ENCODE measurements at regions not wholly inside any gene's neighbourhood (a gene's known extent, or its start where the extent isn't known, plus 50 kb on each side); places are given as distances from the start of the nearest gene placed in this dataset.
"Not testable (repeated sequence)": the region's sequence is repeated elsewhere in the genome, so short reads cannot be mapped to it uniquely, and the experiment has no call there.

GRCh38 chr9:14989811-14990210 lies 79.6 kb upstream of the FREM1 start:
- no peak for TF ChIP-seq EP300 (IDR thresholded peaks at IDR 0.05; ENCODE audit: low read depth)
- DNase-seq, result no peak
- Histone ChIP-seq H3K27ac (no peak overlapping the region), H3K27me3 (no peaks in the 10 kb centered on the region), H3K4me3 (no peak overlapping the region), H3K36me3 (no peaks in the 10 kb centered on the region), H3K9me3 (no peaks in the 10 kb centered on the region), H3K4me1 (peaks cover 0 to 16% (median 3%) of the 10 kb centered on the region in 4 donors)
- intact Hi-C loops (cut with DNase I; ENCODE audit: low total_unique reads) (no loop called here), in situ Hi-C loops (cut with MboI; ENCODE audit: low pct_ligation_motif_present in 1 of 4, low pct_unique_long_range_greater_than_20kb in 1 of 4, low sequenced_read_pairs in 3 of 4) (no loop called here)
- 78 to 96% methylated on average over 5 of the region's 5 CpGs for WGBS, 2 donors (ENCODE audit: low coverage in 1 of 2)

DNA sequence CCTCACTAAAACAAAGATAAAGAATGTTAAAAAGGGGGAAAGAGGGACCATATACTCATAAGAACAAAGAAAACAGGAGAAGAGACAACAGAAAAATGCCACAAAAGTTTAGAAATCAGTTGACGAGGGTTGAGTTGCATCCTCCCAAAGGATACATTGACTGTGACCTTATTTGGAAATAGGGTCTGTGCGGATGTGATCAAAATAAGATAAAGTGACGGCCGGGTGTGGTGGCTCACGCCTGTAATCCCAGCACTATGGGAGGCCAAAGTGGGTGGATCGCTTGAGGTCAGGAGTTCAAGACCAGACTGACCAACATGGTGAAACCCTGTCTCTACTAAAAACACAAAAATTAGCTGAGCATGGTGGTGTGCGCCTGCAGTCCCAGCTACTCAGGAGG lies 79.1 kb upstream of the FREM1 start:
- H3K9me3 ChIP-seq; H3K27me3 ChIP-seq; in situ Hi-C loops (cut with MboI; ENCODE audit: low pct_ligation_motif_present in 1 of 4, low pct_unique_long_range_greater_than_20kb in 1 of 4, low sequenced_read_pairs in 3 of 4); DNase-seq; H3K36me3 ChIP-seq; H3K27ac ChIP-seq; intact Hi-C loops (cut with DNase I; ENCODE audit: low total_unique reads); H3K4me3 ChIP-seq: not testable (repeated sequence)
- H3K4me1 ChIP-seq, result peaks cover 0 to 16% (median 3%) of the 10 kb centered on the region in 4 donors
- WGBS, 2 donors (ENCODE audit: low coverage in 1 of 2), result 90 to 91% methylated on average over 4 to 7 of the region's 7 CpGs

- Histone ChIP-seq H3K27me3 (no peaks in the 10 kb centered on the region), H3K36me3 (no peaks in the 10 kb centered on the region), H3K4me3 (no peak overlapping the region), H3K27ac (no peak overlapping the region), H3K9me3 (no peaks in the 10 kb centered on the region), H3K4me1 (peaks cover 0 to 5% (median 3%) of the 10 kb centered on the region in 4 donors)
- 68 to 78% methylated on average over 1 of the region's 1 CpG for WGBS, 2 donors (ENCODE audit: low coverage in 1 of 2)
- no peak for TF ChIP-seq POLR2A (IDR thresholded peaks at IDR 0.05)
- no peak for TF ChIP-seq EP300 (IDR thresholded peaks at IDR 0.05; ENCODE audit: low read depth)
- TF ChIP-seq, protein P1, sequence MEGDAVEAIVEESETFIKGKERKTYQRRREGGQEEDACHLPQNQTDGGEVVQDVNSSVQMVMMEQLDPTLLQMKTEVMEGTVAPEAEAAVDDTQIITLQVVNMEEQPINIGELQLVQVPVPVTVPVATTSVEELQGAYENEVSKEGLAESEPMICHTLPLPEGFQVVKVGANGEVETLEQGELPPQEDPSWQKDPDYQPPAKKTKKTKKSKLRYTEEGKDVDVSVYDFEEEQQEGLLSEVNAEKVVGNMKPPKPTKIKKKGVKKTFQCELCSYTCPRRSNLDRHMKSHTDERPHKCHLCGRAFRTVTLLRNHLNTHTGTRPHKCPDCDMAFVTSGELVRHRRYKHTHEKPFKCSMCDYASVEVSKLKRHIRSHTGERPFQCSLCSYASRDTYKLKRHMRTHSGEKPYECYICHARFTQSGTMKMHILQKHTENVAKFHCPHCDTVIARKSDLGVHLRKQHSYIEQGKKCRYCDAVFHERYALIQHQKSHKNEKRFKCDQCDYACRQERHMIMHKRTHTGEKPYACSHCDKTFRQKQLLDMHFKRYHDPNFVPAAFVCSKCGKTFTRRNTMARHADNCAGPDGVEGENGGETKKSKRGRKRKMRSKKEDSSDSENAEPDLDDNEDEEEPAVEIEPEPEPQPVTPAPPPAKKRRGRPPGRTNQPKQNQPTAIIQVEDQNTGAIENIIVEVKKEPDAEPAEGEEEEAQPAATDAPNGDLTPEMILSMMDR (IDR thresholded peaks at IDR 0.05), result no peak
- no peak for TF ChIP-seq POLR2AphosphoS5 (IDR thresholded peaks at IDR 0.05)
- in situ Hi-C loops (cut with MboI; ENCODE audit: low pct_ligation_motif_present in 1 of 4, low pct_unique_long_range_greater_than_20kb in 1 of 4, low sequenced_read_pairs in 3 of 4), result no loop called here
- intact Hi-C loops (cut with DNase I; ENCODE audit: low total_unique reads), result no loop called here
- DNase-seq, result no peak
These were observed 77.6 kb upstream of the FREM1 start for GRCh38 chr9:14987858-14988257.

DNA sequence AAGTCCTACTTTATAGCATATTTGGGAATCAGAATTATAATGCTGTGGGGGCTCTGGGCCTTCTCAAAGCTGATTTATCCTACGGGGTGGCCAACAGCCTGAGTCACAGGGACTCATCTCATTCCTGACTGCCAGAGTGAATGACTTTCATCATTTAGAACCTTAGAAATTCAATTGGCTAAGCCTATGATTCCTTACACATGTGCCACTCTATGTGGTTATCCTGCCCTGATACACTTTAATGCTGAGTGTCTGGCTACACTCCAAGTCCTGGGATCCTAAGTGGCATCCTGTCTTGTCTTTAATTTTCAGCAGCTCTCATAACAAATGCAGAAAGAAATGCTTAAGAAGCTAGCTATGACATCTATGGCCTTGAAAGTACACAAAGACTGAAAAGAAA lies 75.2 kb upstream of the FREM1 start:
- in situ Hi-C loops (cut with MboI; ENCODE audit: low pct_ligation_motif_present in 1 of 4, low pct_unique_long_range_greater_than_20kb in 1 of 4, low sequenced_read_pairs in 3 of 4), result no loop called here
- intact Hi-C loops (cut with DNase I; ENCODE audit: low total_unique reads), result no loop called here
- no peak for DNase-seq
- peaks cover 0 to 4% (median 0%) of the 10 kb centered on the region in 4 donors for H3K4me1 ChIP-seq
- TF ChIP-seq EP300 (IDR thresholded peaks at IDR 0.05; ENCODE audit: low read depth) (no peak), POLR2A (IDR thresholded peaks at IDR 0.05) (no peak), POLR2AphosphoS5 (IDR thresholded peaks at IDR 0.05) (no peak)
- TF ChIP-seq, protein P1 (IDR thresholded peaks at IDR 0.05), result no peak
- no peak overlapping the region for H3K27ac ChIP-seq
- no peak overlapping the region for H3K4me3 ChIP-seq
- WGBS, 2 donors (ENCODE audit: low coverage in 1 of 2), result 94% methylated on average over 1 of the region's 1 CpG; no CpG with 5 or more reads in 1 of the 2 donors
- no peaks in the 10 kb centered on the region for H3K36me3 ChIP-seq
- no peaks in the 10 kb centered on the region for H3K27me3 ChIP-seq
- H3K9me3 ChIP-seq, result no peaks in the 10 kb centered on the region

GRCh38 chr9:14983599-14983998 lies 73.4 kb upstream of the FREM1 start:
- TF ChIP-seq POLR2A (IDR thresholded peaks at IDR 0.05), result no peak
- no peak for TF ChIP-seq EP300 (IDR thresholded peaks at IDR 0.05; ENCODE audit: low read depth)
- TF ChIP-seq, protein P1 (IDR thresholded peaks at IDR 0.05), result no peak
- no peak for TF ChIP-seq POLR2AphosphoS5 (IDR thresholded peaks at IDR 0.05)
- DNase-seq, result no peak
- Histone ChIP-seq H3K36me3 (no peaks in the 10 kb centered on the region), H3K4me3 (no peak overlapping the region), H3K4me1 (peaks cover 0 to 4% (median 0%) of the 10 kb centered on the region in 4 donors), H3K27me3 (no peaks in the 10 kb centered on the region), H3K9me3 (no peaks in the 10 kb centered on the region), H3K27ac (no peak overlapping the region)
- WGBS, 2 donors (ENCODE audit: low coverage in 1 of 2), result 48 to 50% methylated on average over 1 of the region's 1 CpG
- intact Hi-C loops (cut with DNase I; ENCODE audit: low total_unique reads), result no loop called here
- in situ Hi-C loops (cut with MboI; ENCODE audit: low pct_ligation_motif_present in 1 of 4, low pct_unique_long_range_greater_than_20kb in 1 of 4, low sequenced_read_pairs in 3 of 4), result no loop called here
